ENCODE measurements at regions not wholly inside any gene's neighbourhood (a gene's known extent, or its start where the extent isn't known, plus 50 kb on each side); places are given as distances from the start of the nearest gene placed in this dataset.

DNA sequence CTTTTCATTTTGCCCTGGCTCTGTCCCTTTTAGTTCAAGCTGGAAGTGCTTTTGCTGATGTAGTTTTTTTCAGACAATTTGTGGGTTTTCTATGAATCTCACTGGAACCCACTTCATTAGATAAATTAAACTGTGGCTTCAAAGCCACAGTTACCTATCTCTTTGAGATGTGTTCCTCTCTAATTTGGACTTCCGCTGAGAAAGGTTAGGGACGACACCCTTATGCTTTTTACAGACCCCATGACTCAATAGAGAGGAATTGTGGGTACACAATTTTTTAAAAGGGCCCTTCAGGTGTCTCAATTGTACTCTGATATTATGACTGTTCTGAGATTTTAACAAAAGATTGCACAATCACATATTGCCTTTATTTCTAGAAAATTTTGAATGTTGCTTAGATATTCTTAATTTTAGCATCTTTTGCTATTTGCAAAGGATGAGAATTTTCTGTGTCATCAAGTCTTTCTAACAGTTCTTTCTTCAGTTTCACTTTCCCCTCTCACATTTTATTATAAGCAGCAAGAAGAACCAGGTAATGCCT, 110.6 kb downstream of the GADD45G start:
- no peaks in the 10 kb centered on the region for H3K27me3 Mint-ChIP-seq
- H3K4me3 Mint-ChIP-seq, result no peak overlapping the region
- H3K27ac Mint-ChIP-seq, result peak overlapping the region; percentile 81
- DNase-seq, result no peak
- H3K9me3 Mint-ChIP-seq, result peaks cover 5% of the 10 kb centered on the region
- no peaks in the 10 kb centered on the region for H3K36me3 Mint-ChIP-seq
- CTCF ChIA-PET, result interaction anchor here (0.7 kb wide), 1 partner anchor 266 kb away, joined by 4 read pairs; no protein-coding TSS in a partner anchor
- peaks cover 44% of the 10 kb centered on the region for H3K4me1 Mint-ChIP-seq

DNA sequence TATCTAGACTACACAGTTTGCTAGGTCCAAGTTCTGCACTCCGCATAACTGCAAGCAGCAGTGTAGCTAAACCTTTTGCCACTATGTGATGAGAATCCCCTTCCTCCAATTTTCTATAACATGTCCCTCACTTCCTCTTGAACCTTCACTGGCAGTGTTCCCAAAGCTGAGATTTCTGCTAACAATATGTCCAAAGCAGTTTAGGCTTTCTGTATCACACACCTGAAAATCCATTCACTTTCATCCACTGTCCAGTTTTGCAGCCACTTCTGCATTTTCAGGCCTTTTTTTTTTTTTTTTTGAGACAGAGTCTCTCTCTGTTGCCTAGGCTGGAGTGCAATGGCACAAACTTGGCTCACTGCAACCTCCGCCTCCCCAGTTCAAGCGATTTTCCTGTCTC, 111.1 kb downstream of the GADD45G start:
- Mint-ChIP-seq H3K4me1 (peaks cover 39% of the 10 kb centered on the region), H3K27ac (peak overlapping the region; percentile 81), H3K27me3 (peaks cover 4% of the 10 kb centered on the region), H3K4me3 (no peak overlapping the region), H3K9me3 (peaks cover 5% of the 10 kb centered on the region), H3K36me3 (no peaks in the 10 kb centered on the region)
- CTCF ChIA-PET, result no interaction called here
- DNase-seq, result no peak

- H3K27ac Mint-ChIP-seq, result no peak overlapping the region
- H3K4me3 Mint-ChIP-seq, result no peak overlapping the region
- H3K4me1 Mint-ChIP-seq, result peaks cover 32% of the 10 kb centered on the region
- H3K27me3 Mint-ChIP-seq, result peaks cover 7% of the 10 kb centered on the region
- DNase-seq, result no peak
- H3K36me3 Mint-ChIP-seq, result no peaks in the 10 kb centered on the region
- H3K9me3 Mint-ChIP-seq, result peaks cover 5% of the 10 kb centered on the region
- CTCF ChIA-PET, result no interaction called here
These were observed 111.7 kb downstream of the GADD45G start for GRCh38 chr9:89716559-89716958.

DNA sequence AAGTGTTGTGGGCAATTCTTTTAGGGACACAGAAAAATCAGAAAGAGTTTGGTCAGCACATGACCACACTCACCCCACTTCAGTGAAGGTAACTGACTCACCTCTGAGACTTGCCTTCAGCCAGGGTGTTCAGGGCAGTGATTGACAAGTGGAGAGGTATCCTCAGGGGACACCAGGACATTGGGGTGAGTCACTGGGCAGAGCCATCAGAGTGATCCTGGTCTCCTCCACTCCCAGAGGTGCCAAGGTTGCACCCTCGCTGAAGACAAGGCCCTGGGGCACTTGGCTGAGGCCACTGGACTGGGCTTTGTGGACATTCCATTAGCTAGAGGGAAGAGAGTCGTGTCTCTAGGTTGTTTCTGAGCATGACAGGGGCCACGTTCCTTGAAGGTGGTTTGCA, 113.4 kb downstream of the GADD45G start:
- H3K9me3 Mint-ChIP-seq, result peaks cover 5% of the 10 kb centered on the region
- H3K4me3 Mint-ChIP-seq, result no peak overlapping the region
- no peaks in the 10 kb centered on the region for H3K36me3 Mint-ChIP-seq
- DNase-seq, result no peak
- no peak overlapping the region for H3K27ac Mint-ChIP-seq
- peaks cover 7% of the 10 kb centered on the region for H3K27me3 Mint-ChIP-seq
- H3K4me1 Mint-ChIP-seq, result peaks cover 29% of the 10 kb centered on the region
- CTCF ChIA-PET, result no interaction called here

DNA sequence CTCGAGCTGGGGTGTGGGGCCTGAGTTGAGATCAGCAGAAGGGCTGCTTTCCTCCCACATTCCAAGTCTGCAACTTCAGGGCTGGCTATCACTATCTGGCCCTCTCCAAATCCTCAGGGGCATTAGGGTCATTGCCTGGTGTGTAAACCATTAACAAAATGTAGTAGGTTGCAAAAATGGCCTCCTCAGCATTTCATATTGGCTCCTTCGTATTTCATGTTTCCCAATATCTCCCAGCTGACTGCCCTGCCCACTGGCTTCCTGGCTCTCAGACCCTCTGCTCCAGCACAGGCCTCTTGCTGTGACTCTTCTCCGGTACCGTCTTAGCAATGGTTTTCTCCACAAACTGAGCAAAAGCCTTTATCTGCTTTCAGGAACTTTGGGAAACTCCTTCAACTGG, 113.8 kb downstream of the GADD45G start:
- no peak for DNase-seq
- no peaks in the 10 kb centered on the region for H3K36me3 Mint-ChIP-seq
- no peak overlapping the region for H3K4me3 Mint-ChIP-seq
- no peak overlapping the region for H3K27ac Mint-ChIP-seq
- H3K4me1 Mint-ChIP-seq, result peaks cover 29% of the 10 kb centered on the region
- peaks cover 5% of the 10 kb centered on the region for H3K9me3 Mint-ChIP-seq
- CTCF ChIA-PET, result interaction anchor here (1.2 kb wide), 1 partner anchor 103 kb away, joined by 4 read pairs; no protein-coding TSS in a partner anchor
- peaks cover 7% of the 10 kb centered on the region for H3K27me3 Mint-ChIP-seq

- Mint-ChIP-seq H3K4me3 (no peak overlapping the region), H3K36me3 (no peaks in the 10 kb centered on the region), H3K27me3 (peaks cover 7% of the 10 kb centered on the region), H3K4me1 (peaks cover 26% of the 10 kb centered on the region), H3K27ac (no peak overlapping the region), H3K9me3 (peaks cover 5% of the 10 kb centered on the region)
- DNase-seq, result no peak
- CTCF ChIA-PET, result interaction anchor here (1.1 to 1.2 kb wide), 2 partner anchors 104 to 281 kb away, joined by 3 to 4 read pairs; no protein-coding TSS in a partner anchor
These were observed 114.4 kb downstream of the GADD45G start for GRCh38 chr9:89719202-89719601.

DNA sequence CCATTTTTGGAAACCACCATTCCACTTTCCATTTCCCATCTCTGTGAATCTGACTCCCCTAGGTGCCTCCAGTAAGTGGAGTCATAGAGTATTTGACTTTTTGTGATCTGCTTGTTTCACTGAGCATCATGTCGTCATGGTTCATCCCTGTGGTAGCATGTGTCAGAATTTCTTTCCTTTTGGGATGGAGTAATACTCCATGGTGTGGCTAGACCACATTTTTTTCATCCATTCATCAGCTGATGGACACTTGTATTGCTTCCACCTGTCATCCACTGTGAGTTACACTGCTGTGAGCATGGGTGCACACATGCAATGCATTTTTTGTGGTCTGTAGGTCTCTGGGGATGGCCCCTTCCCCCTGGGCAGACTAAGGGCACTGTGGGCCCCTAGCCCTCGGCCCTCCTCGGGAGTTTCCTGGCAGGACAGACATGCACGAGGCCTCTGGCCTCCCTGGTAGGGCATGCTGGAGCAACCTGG, 115.9 kb downstream of the GADD45G start:
- Mint-ChIP-seq H3K4me1 (peaks cover 10% of the 10 kb centered on the region), H3K27ac (no peak overlapping the region), H3K36me3 (no peaks in the 10 kb centered on the region), H3K4me3 (no peak overlapping the region), H3K9me3 (peaks cover 5% of the 10 kb centered on the region), H3K27me3 (peaks cover 10% of the 10 kb centered on the region)
- CTCF ChIA-PET, result interaction anchor here (1.1 kb wide), 1 partner anchor 117 kb away, joined by 3 read pairs; no protein-coding TSS in a partner anchor
- no peak for DNase-seq

- CTCF ChIA-PET, result interaction anchor here (1.1 kb wide), 1 partner anchor 117 kb away, joined by 3 read pairs; no protein-coding TSS in a partner anchor
- Mint-ChIP-seq H3K27ac (no peak overlapping the region), H3K36me3 (no peaks in the 10 kb centered on the region), H3K27me3 (peaks cover 13% of the 10 kb centered on the region), H3K4me1 (peaks cover 7% of the 10 kb centered on the region), H3K9me3 (peaks cover 5% of the 10 kb centered on the region), H3K4me3 (no peak overlapping the region)
- DNase-seq, result no peak
These were observed 116.4 kb downstream of the GADD45G start for GRCh38 chr9:89721176-89721700.

GRCh38 chr9:89721971-89722530, 117.2 kb downstream of the GADD45G start:
- CTCF ChIA-PET, result no interaction called here
- no peak for DNase-seq
- Mint-ChIP-seq H3K36me3 (no peaks in the 10 kb centered on the region), H3K27ac (no peak overlapping the region), H3K9me3 (peaks cover 2% of the 10 kb centered on the region), H3K4me3 (no peak overlapping the region), H3K4me1 (peaks cover 7% of the 10 kb centered on the region), H3K27me3 (peaks cover 19% of the 10 kb centered on the region)

- Mint-ChIP-seq H3K4me1 (peaks cover 5% of the 10 kb centered on the region), H3K9me3 (no peaks in the 10 kb centered on the region), H3K4me3 (no peak overlapping the region), H3K27me3 (peaks cover 20% of the 10 kb centered on the region), H3K36me3 (no peaks in the 10 kb centered on the region), H3K27ac (no peak overlapping the region)
- no peak for DNase-seq
- CTCF ChIA-PET, result no interaction called here
These were observed 117.9 kb downstream of the GADD45G start for GRCh38 chr9:89722712-89723111.

DNA sequence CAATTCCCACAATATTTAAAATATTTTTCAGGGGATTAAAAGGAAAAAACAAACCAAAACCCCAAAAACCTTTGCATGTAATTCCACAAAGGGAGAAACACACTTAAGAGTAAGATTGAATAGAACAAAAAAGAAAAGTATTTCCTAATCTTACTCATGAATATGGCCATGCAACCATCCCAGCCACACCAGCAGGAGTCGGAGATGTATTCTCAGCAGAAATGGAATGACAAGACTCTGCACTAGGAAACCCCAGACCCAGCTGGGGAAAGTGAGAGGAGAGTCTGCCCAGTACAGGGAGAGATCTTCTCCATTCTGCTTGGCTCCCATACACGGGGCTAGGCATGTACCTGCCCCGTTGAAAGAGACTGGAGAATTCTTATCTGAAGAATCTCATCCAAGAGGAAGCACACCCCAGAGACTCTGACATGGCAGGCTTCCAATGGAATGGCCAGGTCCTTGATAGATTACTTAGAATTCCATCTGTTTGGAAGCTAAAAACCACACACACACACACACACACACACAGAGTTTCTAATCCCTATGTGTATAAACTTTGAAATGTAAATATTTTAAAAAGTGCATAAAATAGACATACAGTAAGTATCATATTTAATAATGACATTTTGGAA, 118.8 kb downstream of the GADD45G start:
- no peak overlapping the region for H3K27ac Mint-ChIP-seq
- H3K9me3 Mint-ChIP-seq, result no peaks in the 10 kb centered on the region
- H3K27me3 Mint-ChIP-seq, result peaks cover 23% of the 10 kb centered on the region
- H3K4me3 Mint-ChIP-seq, result no peak overlapping the region
- CTCF ChIA-PET, result no interaction called here
- peaks cover 5% of the 10 kb centered on the region for H3K4me1 Mint-ChIP-seq
- no peaks in the 10 kb centered on the region for H3K36me3 Mint-ChIP-seq
- DNase-seq, result no peak

- no peak for DNase-seq
- CTCF ChIA-PET, result no interaction called here
- H3K9me3 Mint-ChIP-seq, result no peaks in the 10 kb centered on the region
- peaks cover 5% of the 10 kb centered on the region for H3K4me1 Mint-ChIP-seq
- no peaks in the 10 kb centered on the region for H3K36me3 Mint-ChIP-seq
- H3K4me3 Mint-ChIP-seq, result no peak overlapping the region
- no peak overlapping the region for H3K27ac Mint-ChIP-seq
- peaks cover 28% of the 10 kb centered on the region for H3K27me3 Mint-ChIP-seq
These were observed 119.8 kb downstream of the GADD45G start for GRCh38 chr9:89724659-89725058.

GRCh38 chr9:89725271-89725670, 120.5 kb downstream of the GADD45G start:
- Mint-ChIP-seq H3K9me3 (no peaks in the 10 kb centered on the region), H3K4me1 (peaks cover 5% of the 10 kb centered on the region), H3K27me3 (peaks cover 28% of the 10 kb centered on the region), H3K27ac (no peak overlapping the region), H3K4me3 (no peak overlapping the region), H3K36me3 (no peaks in the 10 kb centered on the region)
- no peak for DNase-seq
- CTCF ChIA-PET, result interaction anchor here (0.9 kb wide), 1 partner anchor 28 kb away, joined by 4 read pairs; no protein-coding TSS in a partner anchor

- peaks cover 5% of the 10 kb centered on the region for H3K4me1 Mint-ChIP-seq
- H3K27me3 Mint-ChIP-seq, result peaks cover 26% of the 10 kb centered on the region
- DNase-seq, result no peak
- no peaks in the 10 kb centered on the region for H3K9me3 Mint-ChIP-seq
- no peaks in the 10 kb centered on the region for H3K36me3 Mint-ChIP-seq
- CTCF ChIA-PET, result no interaction called here
- no peak overlapping the region for H3K4me3 Mint-ChIP-seq
- H3K27ac Mint-ChIP-seq, result no peak overlapping the region
These were observed 125.2 kb downstream of the GADD45G start for GRCh38 chr9:89729954-89730530.

All from activated naive CD4-positive, alpha-beta T cell treated with anti-CD3 and anti-CD28 coated beads, Interleukin-2, amount 10 ng/mL, durations not matched to agents 7 days and 5 days (primary cell).